NCI-H526 (cell line): ENCODE measurements at regions not wholly inside any gene's neighbourhood (a gene's known extent, or its start where the extent isn't known, plus 50 kb on each side); places are given as distances from the start of the nearest gene placed in this dataset.

Experiments used
- DNase-seq, 2 experiments: peaks; one replicate each; lab custom pipeline; 2025; lab: John Stamatoyannopoulos, UW

DNA sequence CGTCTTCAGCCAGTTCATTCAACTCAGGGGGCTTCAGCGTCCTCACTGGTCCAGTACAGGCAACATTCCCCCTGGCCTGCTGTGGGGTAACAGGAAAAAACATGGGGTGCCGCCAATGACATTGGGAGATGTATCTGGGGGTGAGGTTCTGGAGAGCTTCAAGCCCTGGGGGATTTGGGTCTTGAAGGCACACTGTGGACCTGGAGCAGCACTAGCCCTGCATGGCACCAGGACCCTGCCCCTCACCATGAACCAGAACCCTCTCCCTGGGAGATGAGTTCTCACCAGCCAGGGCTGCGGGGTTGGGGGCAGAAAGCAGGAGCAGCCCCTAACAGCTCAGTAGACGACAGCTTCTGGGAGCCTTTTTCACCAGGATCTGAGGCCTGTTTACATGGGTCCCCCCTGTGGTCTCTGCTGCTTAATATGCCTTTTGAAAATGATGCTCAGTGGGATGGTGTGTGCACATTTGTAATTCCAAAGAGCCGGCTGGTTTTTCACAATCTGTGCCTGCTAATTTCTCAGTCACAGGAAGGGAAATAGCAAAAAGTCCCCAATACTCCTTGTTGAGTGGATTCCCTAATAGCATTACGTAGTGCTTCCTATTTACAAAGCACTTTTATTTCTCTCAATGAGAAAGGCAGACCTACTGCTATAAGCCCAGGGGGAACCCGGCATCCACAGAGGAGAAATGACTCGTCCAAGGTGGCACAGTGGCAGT is 509.5 kb downstream of the RPS24 start:
- no peak for DNase-seq

GRCh38 chr10:78543749-78544362 is 510.2 kb downstream of the RPS24 start:
- DNase-seq, result no peak

GRCh38 chr10:78544423-78545090 is 510.9 kb downstream of the RPS24 start:
- no peak for DNase-seq

DNA sequence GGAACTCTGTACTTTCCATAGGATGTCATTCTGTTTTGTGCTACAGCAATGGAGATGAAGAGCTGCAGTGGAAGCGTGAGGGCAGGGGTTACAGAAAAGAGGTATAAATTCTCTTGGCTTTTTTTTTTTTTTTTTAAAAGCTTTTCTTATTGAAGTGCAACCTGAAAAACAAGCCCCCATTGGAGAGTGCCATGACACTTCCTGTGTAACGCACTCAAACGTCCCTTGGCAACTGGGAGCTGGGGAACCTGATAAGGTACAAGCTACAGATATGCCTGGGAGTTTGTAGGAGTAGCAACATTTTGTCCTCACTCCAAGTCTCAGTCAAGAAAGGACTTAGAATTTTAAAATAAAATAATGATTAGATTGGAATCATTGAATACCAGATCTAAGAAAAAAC is 512.1 kb downstream of the RPS24 start:
- no peak for DNase-seq

- no peak for DNase-seq
Measured at GRCh38 chr10:78547397-78547796, 513.7 kb downstream of the RPS24 start.

GRCh38 chr10:78547905-78548304 is 514.2 kb downstream of the RPS24 start:
- DNase-seq, result no peak

GRCh38 chr10:78548369-78548768 is 514.7 kb downstream of the RPS24 start:
- DNase-seq, result no peak

DNA sequence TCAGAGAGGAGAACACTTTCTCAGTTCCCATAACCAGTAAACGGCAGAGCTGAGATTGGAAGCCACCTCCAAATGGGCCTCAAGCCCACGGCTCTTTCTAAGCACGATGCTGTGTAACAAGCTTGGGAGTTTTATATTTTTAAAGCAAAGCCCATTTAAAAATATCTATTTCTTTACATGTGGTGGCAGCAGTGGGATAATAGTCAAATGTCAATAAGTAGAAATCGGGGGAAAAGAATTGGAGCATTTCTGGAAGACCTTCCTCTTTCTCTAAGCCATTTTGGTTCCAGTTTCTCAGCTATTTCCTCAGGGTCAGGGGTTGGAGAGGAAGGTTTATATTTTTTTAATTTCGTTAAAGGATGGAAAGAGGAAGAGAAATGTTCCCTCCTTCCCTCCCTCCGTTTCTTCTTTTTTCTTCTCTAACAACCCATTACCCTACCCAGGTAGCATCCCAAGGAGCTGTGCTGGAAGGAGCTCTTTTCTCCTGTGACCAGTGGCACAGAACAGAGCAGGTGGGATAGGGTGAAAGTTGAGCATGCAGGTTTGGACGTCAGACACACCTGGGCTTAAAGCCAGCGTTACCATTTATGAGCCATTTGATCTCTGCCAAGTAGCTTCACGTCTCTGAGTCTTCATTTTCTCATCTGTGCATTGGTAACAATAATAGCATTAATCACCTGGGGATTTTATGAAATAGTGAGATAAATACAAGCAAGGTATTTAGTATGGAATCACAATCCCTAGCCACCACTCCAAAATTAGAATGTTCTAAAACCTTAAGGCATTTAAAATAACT is 515.7 kb downstream of the RPS24 start:
- peak in 1 of 2 experiments; percentile 13 for DNase-seq

GRCh38 chr10:78550090-78550489 is 516.4 kb downstream of the RPS24 start:
- no peak for DNase-seq

DNA sequence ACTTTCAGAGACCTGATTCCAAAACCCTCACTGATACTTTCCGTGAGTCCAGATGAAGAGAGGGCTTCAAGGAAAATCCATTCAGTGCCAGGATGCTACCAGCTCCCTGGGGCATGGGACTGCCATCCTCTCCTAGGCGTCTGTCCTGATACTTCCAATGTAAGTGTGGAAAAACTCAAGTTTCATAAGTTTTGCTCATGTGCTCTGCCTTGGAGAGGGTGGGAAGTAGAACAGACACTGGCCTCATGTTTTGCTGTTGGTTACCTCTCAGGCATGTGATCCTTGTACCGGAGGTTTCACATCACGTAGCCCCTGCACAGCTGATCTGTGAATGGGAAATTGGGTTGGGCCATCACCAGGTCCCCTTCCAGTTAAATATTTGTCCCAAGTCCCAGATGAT is 517.1 kb downstream of the RPS24 start:
- DNase-seq, result no peak

DNA sequence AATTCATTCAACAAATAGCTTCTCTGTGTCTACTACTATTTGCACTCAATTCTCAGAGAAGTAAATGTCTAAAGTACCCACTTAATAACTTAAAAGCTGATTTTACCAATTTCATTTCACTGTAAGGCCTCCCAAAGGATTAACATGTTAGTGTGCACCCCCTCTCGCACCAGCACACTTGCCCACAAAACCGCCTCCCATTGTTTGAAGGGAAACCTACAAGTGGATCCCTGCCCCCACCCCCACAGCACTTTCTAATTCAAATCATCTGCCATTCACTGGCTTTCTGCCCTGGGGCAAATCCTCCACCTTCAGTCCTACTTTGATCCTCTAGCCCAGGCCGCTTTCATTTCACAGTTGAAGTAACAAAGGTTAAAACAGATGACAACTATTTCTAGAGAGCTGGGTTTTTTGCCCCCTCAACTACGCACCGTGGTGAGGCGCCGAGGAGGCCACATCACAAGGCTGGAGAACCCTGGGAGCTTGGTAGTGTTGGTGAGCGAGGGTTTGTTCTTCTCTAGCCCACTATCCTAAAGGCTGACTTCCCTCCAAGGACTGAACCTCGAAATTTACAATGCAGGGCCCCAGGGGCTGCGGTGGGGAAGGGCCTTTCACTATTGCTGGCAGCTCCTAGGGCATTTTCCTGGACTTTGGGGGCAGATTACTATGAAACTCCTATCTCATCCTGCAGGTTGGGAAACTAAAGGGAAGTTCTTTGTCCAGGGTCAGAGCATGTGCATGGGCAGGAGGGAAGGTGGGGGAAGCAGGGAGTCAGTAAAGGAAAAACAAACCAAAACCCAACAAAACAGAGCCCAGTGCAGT is 517.4 kb upstream of the ZMIZ1 start:
- DNase-seq, result peak; percentile 71 to 86

DNA sequence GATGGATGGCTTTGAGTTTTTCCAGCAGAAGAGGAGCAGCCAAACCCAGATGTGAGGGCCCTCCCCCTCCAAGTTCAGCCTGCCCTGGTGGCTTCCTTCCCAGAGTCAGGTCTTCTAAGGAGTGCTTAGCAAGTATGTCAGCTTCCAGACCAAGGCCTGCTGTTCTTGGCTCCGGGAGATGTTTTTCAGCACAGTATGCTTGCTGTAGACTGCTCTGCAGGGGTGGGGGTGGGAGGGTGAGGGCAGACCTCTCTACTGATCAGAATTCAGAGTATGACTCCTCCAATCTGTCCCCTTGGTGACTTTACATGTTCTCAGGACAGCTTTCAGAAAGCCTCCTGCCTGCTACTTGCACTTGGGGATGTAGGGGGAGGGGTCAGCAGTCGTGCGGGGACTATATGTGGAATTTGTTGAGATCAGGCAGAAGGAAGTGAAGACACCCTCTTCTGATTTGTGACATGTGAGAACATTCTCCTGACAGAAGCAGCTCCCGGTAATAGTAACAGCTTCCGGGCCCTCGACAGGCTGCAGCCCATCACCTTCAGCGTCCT is 516.4 kb upstream of the ZMIZ1 start:
- no peak for DNase-seq

DNA sequence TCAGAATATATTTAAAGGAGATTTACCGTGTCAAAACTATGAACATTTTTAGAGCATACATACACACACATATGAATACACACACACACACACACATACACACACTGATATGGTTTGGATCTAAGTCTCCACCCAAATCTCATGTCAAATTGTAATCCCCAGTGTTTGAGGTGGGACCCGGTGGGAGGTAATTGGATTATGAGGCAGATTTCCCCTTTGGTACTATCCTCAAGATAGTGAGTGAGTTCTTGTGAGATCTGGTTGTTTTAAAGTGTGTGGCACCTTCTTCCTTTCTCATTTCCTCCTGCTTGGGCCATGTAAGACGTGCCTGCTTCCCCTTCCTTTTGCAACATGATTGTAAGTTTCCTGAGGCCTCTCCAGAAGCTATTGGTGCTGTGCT is 515.0 kb upstream of the ZMIZ1 start:
- no peak for DNase-seq

DNA sequence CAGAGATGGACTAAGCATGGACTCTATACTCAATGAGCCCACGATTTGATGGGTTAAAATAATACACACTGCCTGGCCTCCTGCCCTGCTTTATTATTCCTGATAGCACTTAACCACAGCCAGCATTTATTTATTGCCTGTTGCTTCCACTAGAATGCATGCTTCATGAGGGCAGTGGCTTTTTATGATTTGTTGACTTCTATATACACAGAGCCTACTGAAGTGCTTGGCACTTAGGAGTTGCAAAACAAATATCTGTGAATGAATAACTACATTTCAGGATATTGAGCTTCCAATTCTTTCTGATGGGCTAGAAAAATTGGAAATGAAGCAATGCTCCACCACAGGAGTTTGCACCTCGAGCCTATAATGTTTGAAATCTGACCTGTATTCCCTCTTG is 513.6 kb upstream of the ZMIZ1 start:
- no peak for DNase-seq

DNA sequence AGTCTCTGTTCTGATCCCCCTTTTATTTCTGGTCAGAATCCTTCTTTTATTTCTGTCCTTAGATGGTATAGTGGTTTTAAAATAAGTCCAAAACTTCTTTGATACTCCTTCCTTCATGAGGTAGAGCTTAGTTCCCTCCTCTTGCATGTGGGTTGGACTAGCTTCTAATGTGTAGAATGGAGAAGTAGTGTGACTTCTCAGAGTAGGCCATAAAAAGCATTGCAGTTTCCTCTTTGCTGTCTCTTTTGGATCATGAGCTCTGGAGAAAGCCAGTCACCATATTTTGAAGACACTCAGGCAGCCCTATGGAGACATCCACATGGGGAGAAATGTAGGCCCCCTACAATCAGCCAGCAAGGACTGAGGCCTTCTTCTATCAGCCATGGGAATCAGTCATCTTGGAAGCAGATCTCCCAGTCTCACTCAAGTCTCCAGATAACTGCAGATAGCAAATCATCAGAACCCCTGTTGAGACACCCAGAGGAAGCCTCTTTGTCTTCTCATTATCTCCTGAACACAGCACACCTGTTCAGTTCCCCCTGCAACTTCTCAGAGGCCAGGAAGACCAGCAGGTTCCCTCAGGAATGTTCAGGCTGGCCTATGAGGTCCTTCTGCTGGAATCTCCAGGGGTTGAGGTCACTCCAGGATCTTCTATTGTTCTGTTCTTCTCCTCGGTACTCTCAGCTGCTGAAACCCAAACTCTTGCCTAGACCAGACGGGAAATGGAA is 511.9 kb upstream of the ZMIZ1 start:
- DNase-seq, result no peak

- DNase-seq, result peak; percentile 3 to 34
Measured at GRCh38 chr10:78557433-78557925, 511.3 kb upstream of the ZMIZ1 start.

- DNase-seq, result peak; percentile 25 to 75
Measured at GRCh38 chr10:78559661-78560340, 509.0 kb upstream of the ZMIZ1 start.

GRCh38 chr10:78560341-78560688 is 508.5 kb upstream of the ZMIZ1 start:
- DNase-seq, result no peak

DNA sequence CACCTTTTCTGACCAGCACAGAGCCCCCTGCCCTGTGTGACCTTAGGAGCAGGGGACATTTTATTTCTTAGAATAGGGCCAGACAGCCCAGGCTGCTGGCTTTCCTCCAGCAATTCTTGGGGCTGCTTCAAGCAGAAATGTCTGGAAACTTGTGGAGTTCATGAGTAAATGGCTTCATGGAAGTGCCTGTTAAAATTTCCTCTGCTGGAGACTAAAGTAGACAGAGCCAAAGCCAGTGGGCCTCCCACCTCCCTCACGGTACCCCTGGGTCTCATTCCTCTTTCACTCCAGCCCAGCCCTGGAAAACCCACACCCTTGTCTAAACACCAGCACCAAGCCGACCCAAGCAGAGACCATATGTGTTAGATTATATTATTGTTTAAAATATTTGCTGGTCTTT is 505.5 kb upstream of the ZMIZ1 start:
- DNase-seq, result no peak

DNA sequence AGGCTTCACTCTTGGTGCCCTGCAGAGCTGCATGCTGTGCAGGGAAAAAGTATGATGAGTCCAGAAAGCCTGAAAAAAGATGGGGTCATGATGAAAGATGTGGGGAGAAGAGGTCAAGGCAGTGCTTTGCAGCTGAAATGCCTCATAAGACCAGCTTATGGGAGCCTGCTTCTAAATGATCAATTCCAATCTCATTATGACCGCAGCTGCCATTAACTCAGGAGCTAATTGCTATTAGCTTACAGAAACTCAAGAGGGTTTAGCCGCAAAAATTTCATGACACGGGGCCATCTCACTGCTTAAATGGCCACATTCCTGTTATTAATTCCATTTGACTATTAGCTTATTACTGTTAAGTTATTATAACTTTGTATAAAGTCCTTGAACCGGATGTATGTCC is 502.9 kb upstream of the ZMIZ1 start:
- DNase-seq, result no peak
